Uterus (tissue), 2 donors: ENCODE measurements at regions not wholly inside any gene's neighbourhood (a gene's known extent, or its start where the extent isn't known, plus 50 kb on each side); places are given as distances from the start of the nearest gene placed in this dataset.

Source experiments
- POLR2A ChIP-seq, 2 donors: fragments of 450-650 bp; IDR thresholded peaks; one replicate each; pipeline ENCODE4 v1.6.1; 2016; ENCODE audit warnings: antibody characterized with exemption in 2 of 2, mild to moderate bottlenecking in 1 of 2, moderate library complexity in 1 of 2
- TF ChIP-seq, protein P1 (sequence below), 4 experiments: fragments of 200-600 bp in 2 of 4; fragments of 450-650 bp in 2 of 4; sonication (generic) in 2 of 4; IDR thresholded peaks; one replicate each; pipeline ENCODE4 v1.5.1; 2016 to 2019; ENCODE audit warnings: antibody characterized with exemption in 4 of 4, mild to moderate bottlenecking in 2 of 4, moderate library complexity in 1 of 4

DNA sequence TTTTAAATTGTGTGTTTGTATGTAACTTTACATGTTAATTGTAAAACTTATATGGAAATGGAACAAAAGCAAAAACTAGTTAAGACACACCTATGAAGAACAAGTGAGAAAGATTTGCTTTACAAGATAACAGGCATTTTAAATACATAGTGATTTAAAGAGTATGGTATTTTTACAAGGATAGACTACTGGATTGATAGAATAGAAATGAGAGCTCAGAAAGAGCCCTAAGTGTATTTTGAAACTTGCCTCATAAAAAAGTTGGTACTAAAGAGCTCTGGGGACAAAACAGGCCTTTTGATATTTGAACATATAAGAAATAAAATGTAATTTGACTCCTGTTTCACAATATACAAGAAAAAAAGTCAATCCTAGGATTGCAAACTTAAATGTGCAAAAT, 928.4 kb downstream of the REEP3 start:
- no peak for TF ChIP-seq POLR2A (IDR thresholded peaks at IDR 0.05)
- TF ChIP-seq, protein P1, sequence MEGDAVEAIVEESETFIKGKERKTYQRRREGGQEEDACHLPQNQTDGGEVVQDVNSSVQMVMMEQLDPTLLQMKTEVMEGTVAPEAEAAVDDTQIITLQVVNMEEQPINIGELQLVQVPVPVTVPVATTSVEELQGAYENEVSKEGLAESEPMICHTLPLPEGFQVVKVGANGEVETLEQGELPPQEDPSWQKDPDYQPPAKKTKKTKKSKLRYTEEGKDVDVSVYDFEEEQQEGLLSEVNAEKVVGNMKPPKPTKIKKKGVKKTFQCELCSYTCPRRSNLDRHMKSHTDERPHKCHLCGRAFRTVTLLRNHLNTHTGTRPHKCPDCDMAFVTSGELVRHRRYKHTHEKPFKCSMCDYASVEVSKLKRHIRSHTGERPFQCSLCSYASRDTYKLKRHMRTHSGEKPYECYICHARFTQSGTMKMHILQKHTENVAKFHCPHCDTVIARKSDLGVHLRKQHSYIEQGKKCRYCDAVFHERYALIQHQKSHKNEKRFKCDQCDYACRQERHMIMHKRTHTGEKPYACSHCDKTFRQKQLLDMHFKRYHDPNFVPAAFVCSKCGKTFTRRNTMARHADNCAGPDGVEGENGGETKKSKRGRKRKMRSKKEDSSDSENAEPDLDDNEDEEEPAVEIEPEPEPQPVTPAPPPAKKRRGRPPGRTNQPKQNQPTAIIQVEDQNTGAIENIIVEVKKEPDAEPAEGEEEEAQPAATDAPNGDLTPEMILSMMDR (IDR thresholded peaks at IDR 0.05): no peak
